ENCODE measurements at regions not wholly inside any gene's neighbourhood (a gene's known extent, or its start where the extent isn't known, plus 50 kb on each side); places are given as distances from the start of the nearest gene placed in this dataset.

DNA sequence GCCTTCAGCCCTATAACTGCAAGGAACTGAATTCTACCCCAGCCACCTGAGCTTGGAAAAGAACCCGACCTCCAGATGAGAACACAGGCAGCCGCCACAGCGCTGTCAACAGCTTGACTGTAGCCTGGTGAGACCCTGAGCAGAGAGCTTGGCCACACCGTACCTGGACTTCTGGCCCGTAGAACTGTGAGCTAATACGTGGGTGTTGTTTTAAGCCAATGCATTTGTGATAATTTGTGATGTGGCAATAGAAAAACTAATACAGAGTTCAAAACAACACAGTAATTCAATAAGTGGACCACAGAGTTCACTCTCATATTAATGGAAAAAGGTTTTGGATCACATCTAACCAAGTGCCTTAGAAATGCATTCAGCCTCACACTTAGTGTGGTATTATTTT, 96.6 kb upstream of the TBL1X start:
- Histone ChIP-seq H3K79me2 (replicated peaks; ENCODE audit: insufficient read depth) (no peaks in the 10 kb centered on the region), H3K4me1 (ENCODE audit: insufficient read depth) (no peaks in the 10 kb centered on the region), H3K4me2 (no peak overlapping the region), H3F3A (replicated peaks; ENCODE audit: low read depth) (no peaks in the 10 kb centered on the region), H3K9me2 (ENCODE audit: insufficient read depth) (no peaks in the 10 kb centered on the region), H3K36me3 (ENCODE audit: insufficient read depth) (no peaks in the 10 kb centered on the region), H2AFZ (no peak overlapping the region), H4K20me1 (replicated peaks; ENCODE audit: insufficient read depth) (no peaks in the 10 kb centered on the region), H3K27ac (ENCODE audit: low read depth) (no peak overlapping the region), H3K27me3 (ENCODE audit: insufficient read depth) (no peaks in the 10 kb centered on the region), H3K4me3 (no peak overlapping the region)
- no peak overlapping the region for H3K27ac Mint-ChIP-seq
- no peaks in the 10 kb centered on the region for H3K36me3 Mint-ChIP-seq (ENCODE audit: low read depth)
- DNase-seq (ENCODE audit: low spot score), result no peak
- no peaks in the 10 kb centered on the region for H3K9me3 Mint-ChIP-seq
- TF ChIP-seq CREB1 (CRISPR knock-in tag; IDR thresholded peaks at IDR 0.05; ENCODE audit: low read depth) (no peak), STAT1 (IDR thresholded peaks at IDR 0.05; ENCODE audit: unreplicated experiment) (no peak), EZH2phosphoT487 (IDR thresholded peaks at IDR 0.05; ENCODE audit: unreplicated experiment) (no peak), POLR2AphosphoS5 (IDR thresholded peaks at IDR 0.05; ENCODE audit: low read depth) (no peak), ZNF331 (CRISPR knock-in tag; IDR thresholded peaks at IDR 0.05; ENCODE audit: low read depth) (no peak), EZH2 (IDR thresholded peaks at IDR 0.05; ENCODE audit: low read depth, unreplicated experiment) (no peak), NANOG (IDR thresholded peaks at IDR 0.05; ENCODE audit: borderline replicate concordance) (no peak), JUNB (IDR thresholded peaks at IDR 0.05; ENCODE audit: unreplicated experiment) (no peak), ZNF114 (CRISPR knock-in tag; IDR thresholded peaks at IDR 0.05) (no peak)
- TF ChIP-seq, protein P1, sequence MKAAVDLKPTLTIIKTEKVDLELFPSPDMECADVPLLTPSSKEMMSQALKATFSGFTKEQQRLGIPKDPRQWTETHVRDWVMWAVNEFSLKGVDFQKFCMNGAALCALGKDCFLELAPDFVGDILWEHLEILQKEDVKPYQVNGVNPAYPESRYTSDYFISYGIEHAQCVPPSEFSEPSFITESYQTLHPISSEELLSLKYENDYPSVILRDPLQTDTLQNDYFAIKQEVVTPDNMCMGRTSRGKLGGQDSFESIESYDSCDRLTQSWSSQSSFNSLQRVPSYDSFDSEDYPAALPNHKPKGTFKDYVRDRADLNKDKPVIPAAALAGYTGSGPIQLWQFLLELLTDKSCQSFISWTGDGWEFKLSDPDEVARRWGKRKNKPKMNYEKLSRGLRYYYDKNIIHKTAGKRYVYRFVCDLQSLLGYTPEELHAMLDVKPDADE (IDR thresholded peaks at IDR 0.05), result no peak
- TF ChIP-seq, protein P2, sequence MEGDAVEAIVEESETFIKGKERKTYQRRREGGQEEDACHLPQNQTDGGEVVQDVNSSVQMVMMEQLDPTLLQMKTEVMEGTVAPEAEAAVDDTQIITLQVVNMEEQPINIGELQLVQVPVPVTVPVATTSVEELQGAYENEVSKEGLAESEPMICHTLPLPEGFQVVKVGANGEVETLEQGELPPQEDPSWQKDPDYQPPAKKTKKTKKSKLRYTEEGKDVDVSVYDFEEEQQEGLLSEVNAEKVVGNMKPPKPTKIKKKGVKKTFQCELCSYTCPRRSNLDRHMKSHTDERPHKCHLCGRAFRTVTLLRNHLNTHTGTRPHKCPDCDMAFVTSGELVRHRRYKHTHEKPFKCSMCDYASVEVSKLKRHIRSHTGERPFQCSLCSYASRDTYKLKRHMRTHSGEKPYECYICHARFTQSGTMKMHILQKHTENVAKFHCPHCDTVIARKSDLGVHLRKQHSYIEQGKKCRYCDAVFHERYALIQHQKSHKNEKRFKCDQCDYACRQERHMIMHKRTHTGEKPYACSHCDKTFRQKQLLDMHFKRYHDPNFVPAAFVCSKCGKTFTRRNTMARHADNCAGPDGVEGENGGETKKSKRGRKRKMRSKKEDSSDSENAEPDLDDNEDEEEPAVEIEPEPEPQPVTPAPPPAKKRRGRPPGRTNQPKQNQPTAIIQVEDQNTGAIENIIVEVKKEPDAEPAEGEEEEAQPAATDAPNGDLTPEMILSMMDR (conservative IDR thresholded peaks at IDR 0.05; ENCODE audit: low read depth in 2 of 2), result no peak
- TF ChIP-seq, protein P3, sequence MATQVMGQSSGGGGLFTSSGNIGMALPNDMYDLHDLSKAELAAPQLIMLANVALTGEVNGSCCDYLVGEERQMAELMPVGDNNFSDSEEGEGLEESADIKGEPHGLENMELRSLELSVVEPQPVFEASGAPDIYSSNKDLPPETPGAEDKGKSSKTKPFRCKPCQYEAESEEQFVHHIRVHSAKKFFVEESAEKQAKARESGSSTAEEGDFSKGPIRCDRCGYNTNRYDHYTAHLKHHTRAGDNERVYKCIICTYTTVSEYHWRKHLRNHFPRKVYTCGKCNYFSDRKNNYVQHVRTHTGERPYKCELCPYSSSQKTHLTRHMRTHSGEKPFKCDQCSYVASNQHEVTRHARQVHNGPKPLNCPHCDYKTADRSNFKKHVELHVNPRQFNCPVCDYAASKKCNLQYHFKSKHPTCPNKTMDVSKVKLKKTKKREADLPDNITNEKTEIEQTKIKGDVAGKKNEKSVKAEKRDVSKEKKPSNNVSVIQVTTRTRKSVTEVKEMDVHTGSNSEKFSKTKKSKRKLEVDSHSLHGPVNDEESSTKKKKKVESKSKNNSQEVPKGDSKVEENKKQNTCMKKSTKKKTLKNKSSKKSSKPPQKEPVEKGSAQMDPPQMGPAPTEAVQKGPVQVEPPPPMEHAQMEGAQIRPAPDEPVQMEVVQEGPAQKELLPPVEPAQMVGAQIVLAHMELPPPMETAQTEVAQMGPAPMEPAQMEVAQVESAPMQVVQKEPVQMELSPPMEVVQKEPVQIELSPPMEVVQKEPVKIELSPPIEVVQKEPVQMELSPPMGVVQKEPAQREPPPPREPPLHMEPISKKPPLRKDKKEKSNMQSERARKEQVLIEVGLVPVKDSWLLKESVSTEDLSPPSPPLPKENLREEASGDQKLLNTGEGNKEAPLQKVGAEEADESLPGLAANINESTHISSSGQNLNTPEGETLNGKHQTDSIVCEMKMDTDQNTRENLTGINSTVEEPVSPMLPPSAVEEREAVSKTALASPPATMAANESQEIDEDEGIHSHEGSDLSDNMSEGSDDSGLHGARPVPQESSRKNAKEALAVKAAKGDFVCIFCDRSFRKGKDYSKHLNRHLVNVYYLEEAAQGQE (IDR thresholded peaks at IDR 0.05; ENCODE audit: unreplicated experiment), result no peak
- TF ChIP-seq, protein P4, sequence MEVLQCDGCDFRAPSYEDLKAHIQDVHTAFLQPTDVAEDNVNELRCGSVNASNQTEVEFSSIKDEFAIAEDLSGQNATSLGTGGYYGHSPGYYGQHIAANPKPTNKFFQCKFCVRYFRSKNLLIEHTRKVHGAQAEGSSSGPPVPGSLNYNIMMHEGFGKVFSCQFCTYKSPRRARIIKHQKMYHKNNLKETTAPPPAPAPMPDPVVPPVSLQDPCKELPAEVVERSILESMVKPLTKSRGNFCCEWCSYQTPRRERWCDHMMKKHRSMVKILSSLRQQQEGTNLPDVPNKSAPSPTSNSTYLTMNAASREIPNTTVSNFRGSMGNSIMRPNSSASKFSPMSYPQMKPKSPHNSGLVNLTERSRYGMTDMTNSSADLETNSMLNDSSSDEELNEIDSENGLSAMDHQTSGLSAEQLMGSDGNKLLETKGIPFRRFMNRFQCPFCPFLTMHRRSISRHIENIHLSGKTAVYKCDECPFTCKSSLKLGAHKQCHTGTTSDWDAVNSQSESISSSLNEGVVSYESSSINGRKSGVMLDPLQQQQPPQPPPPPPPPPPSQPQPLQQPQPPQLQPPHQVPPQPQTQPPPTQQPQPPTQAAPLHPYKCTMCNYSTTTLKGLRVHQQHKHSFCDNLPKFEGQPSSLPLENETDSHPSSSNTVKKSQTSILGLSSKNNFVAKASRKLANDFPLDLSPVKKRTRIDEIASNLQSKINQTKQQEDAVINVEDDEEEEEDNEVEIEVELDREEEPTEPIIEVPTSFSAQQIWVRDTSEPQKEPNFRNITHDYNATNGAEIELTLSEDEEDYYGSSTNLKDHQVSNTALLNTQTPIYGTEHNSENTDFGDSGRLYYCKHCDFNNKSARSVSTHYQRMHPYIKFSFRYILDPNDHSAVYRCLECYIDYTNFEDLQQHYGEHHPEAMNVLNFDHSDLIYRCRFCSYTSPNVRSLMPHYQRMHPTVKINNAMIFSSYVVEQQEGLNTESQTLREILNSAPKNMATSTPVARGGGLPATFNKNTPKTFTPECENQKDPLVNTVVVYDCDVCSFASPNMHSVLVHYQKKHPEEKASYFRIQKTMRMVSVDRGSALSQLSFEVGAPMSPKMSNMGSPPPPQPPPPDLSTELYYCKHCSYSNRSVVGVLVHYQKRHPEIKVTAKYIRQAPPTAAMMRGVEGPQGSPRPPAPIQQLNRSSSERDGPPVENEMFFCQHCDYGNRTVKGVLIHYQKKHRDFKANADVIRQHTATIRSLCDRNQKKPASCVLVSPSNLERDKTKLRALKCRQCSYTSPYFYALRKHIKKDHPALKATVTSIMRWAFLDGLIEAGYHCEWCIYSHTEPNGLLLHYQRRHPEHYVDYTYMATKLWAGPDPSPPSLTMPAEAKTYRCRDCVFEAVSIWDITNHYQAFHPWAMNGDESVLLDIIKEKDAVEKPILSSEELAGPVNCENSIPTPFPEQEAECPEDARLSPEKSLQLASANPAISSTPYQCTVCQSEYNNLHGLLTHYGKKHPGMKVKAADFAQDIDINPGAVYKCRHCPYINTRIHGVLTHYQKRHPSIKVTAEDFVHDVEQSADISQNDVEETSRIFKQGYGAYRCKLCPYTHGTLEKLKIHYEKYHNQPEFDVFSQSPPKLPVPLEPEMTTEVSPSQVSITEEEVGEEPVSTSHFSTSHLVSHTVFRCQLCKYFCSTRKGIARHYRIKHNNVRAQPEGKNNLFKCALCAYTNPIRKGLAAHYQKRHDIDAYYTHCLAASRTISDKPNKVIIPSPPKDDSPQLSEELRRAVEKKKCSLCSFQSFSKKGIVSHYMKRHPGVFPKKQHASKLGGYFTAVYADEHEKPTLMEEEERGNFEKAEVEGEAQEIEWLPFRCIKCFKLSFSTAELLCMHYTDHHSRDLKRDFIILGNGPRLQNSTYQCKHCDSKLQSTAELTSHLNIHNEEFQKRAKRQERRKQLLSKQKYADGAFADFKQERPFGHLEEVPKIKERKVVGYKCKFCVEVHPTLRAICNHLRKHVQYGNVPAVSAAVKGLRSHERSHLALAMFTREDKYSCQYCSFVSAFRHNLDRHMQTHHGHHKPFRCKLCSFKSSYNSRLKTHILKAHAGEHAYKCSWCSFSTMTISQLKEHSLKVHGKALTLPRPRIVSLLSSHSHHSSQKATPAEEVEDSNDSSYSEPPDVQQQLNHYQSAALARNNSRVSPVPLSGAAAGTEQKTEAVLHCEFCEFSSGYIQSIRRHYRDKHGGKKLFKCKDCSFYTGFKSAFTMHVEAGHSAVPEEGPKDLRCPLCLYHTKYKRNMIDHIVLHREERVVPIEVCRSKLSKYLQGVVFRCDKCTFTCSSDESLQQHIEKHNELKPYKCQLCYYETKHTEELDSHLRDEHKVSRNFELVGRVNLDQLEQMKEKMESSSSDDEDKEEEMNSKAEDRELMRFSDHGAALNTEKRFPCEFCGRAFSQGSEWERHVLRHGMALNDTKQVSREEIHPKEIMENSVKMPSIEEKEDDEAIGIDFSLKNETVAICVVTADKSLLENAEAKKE (CRISPR knock-in tag; IDR thresholded peaks at IDR 0.05), result no peak
- no peak for ATAC-seq
- peaks cover 6% of the 10 kb centered on the region; the same call in 2 of the 3 replicates for H3K4me1 Mint-ChIP-seq
- peaks cover 2% of the 10 kb centered on the region for H3K27me3 Mint-ChIP-seq (ENCODE audit: insufficient read depth, low read depth, poor library complexity)
- H3K4me3 Mint-ChIP-seq, result no peak overlapping the region

All from GM23338 (cell line).